ENCODE measurements at regions not wholly inside any gene's neighbourhood (a gene's known extent, or its start where the extent isn't known, plus 50 kb on each side); places are given as distances from the start of the nearest gene placed in this dataset.

DNA sequence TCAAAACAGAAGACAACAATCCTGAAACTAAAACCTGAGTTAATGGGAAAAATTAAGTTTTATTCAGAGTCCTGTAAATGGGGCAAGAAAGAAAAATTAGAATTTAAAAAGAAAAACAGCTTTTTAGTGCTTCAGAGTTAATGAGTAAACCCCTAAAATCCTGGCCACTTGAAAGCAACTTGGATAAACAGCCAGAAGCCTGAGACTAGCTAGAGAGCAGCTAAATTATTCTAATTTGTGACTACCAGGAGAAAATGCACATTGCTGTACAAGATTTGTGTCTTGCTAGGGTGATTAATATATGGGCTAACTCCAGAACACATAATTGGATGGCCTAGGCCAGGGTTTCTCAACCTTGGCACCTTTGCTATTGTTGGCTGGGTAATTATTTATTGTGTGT lies 62.4 kb upstream of the ARG1 start:
- TF ChIP-seq, protein P1, sequence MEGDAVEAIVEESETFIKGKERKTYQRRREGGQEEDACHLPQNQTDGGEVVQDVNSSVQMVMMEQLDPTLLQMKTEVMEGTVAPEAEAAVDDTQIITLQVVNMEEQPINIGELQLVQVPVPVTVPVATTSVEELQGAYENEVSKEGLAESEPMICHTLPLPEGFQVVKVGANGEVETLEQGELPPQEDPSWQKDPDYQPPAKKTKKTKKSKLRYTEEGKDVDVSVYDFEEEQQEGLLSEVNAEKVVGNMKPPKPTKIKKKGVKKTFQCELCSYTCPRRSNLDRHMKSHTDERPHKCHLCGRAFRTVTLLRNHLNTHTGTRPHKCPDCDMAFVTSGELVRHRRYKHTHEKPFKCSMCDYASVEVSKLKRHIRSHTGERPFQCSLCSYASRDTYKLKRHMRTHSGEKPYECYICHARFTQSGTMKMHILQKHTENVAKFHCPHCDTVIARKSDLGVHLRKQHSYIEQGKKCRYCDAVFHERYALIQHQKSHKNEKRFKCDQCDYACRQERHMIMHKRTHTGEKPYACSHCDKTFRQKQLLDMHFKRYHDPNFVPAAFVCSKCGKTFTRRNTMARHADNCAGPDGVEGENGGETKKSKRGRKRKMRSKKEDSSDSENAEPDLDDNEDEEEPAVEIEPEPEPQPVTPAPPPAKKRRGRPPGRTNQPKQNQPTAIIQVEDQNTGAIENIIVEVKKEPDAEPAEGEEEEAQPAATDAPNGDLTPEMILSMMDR (IDR thresholded peaks at IDR 0.05; ENCODE audit: low read depth, low read length), result no peak
- in situ Hi-C loops (cut with HindIII; ENCODE audit: low sequenced_read_pairs), result no loop called here
- no peak for DNase-seq (ENCODE audit: low read depth, low spot score)
- H3K4me3 ChIP-seq (ENCODE audit: low read depth, low read length), result no peak overlapping the region

DNA sequence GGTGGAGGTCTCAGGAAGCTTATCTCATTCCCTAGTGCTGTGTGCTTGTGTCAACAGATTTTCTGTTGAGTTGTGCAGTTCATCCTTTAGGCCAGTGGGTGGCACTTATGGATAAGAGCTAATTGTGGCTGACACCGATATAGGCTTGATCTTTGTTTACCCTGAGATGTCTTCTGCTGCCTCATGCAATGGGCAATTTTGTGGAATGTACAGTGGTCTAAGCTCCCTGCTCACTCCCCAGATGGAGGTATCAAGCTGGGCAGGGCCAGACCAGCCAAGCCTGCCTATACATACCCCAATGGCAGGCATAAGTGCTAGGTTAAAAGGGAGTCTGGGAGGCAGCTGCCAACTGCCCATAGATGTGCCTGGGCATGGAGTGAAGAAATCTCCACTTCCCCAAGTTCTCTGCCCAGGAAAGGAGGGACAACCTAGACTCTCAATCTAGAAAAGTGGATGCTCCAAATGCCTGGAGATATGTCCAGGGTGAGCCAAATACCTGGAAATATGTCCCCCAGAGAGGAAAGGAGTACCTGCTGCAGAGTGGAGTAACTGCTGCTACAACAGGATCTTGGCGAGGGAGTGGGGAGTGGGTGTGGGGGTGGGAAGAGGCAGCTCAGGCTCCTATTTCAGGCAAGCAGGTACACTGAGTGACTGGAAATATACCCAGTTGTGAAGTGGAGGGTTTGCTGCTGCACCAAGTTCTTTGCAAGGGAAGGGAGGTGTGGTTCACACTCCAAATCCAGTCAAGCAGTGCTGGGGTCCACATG lies 53.2 kb upstream of the ARG1 start:
- in situ Hi-C loops (cut with HindIII; ENCODE audit: low sequenced_read_pairs), result no loop called here
- TF ChIP-seq, protein P1 (IDR thresholded peaks at IDR 0.05; ENCODE audit: low read depth, low read length), result peak; percentile 72
- no peak overlapping the region for H3K4me3 ChIP-seq (ENCODE audit: low read depth, low read length)
- DNase-seq (ENCODE audit: low read depth, low spot score), result peak; percentile 37
